ENCODE measurements at regions not wholly inside any gene's neighbourhood (a gene's known extent, or its start where the extent isn't known, plus 50 kb on each side); places are given as distances from the start of the nearest gene placed in this dataset.

GRCh38 chr18:60292186-60292585 is 80.4 kb downstream of the MC4R start:
- no peak overlapping the region for H3K27ac ChIP-seq (ENCODE audit: low read depth, low read length, poor library complexity, severe bottlenecking)
- peaks cover 39% of the 10 kb centered on the region for H3K27me3 ChIP-seq (replicated peaks; ENCODE audit: insufficient read depth, low read depth, low read length, poor library complexity)
- H3K4me3 ChIP-seq (ENCODE audit: low read depth, low read length, poor library complexity, severe bottlenecking), result no peak overlapping the region
- H3K9me3 ChIP-seq (ENCODE audit: low read depth, low read length, poor library complexity, severe bottlenecking), result no peaks in the 10 kb centered on the region
- no peak for TF ChIP-seq CTCF (conservative IDR thresholded peaks at IDR 0.05; ENCODE audit: low read depth, low read length)
- no peak for TF ChIP-seq EZH2 (IDR thresholded peaks at IDR 0.05; ENCODE audit: borderline replicate concordance, low read depth, low read length, poor library complexity, severe bottlenecking)
- no peaks in the 10 kb centered on the region for H3K36me3 ChIP-seq (ENCODE audit: insufficient read depth, low read length, poor library complexity, severe bottlenecking)
- DNase-seq (ENCODE audit: low spot score), result no peak
- BruUV-seq (replicated peaks), result no TSS peak
- ChIA-PET POLR2A (ENCODE audit: low non-redundant PET) (no interaction called here), CTCF (no interaction called here)
- intact Hi-C loops (cut with micrococcal nuclease; ENCODE audit: unreplicated experiment), result no loop called here
- no peaks in the 10 kb centered on the region for H3K4me1 ChIP-seq (ENCODE audit: insufficient read depth, low read length, poor library complexity, severe bottlenecking)

GRCh38 chr18:60279391-60279790 is 93.2 kb downstream of the MC4R start:
- no TSS peak for BruUV-seq (replicated peaks)
- Histone ChIP-seq H3K27ac (ENCODE audit: low read depth, low read length, poor library complexity, severe bottlenecking) (no peak overlapping the region), H3K9me3 (ENCODE audit: low read depth, low read length, poor library complexity, severe bottlenecking) (no peaks in the 10 kb centered on the region), H3K4me1 (ENCODE audit: insufficient read depth, low read length, poor library complexity, severe bottlenecking) (no peaks in the 10 kb centered on the region), H3K4me3 (ENCODE audit: low read depth, low read length, poor library complexity, severe bottlenecking) (no peak overlapping the region), H3K36me3 (ENCODE audit: insufficient read depth, low read length, poor library complexity, severe bottlenecking) (no peaks in the 10 kb centered on the region), H3K27me3 (replicated peaks; ENCODE audit: insufficient read depth, low read depth, low read length, poor library complexity) (peaks cover 9% of the 10 kb centered on the region)
- ChIA-PET POLR2A (ENCODE audit: low non-redundant PET) (no interaction called here), CTCF (no interaction called here)
- DNase-seq (ENCODE audit: low spot score), result no peak
- TF ChIP-seq EZH2 (IDR thresholded peaks at IDR 0.05; ENCODE audit: borderline replicate concordance, low read depth, low read length, poor library complexity, severe bottlenecking), result no peak
- no peak for TF ChIP-seq CTCF (conservative IDR thresholded peaks at IDR 0.05; ENCODE audit: low read depth, low read length)
- intact Hi-C loops (cut with micrococcal nuclease; ENCODE audit: unreplicated experiment), result no loop called here

GRCh38 chr18:60277855-60278480 is 94.6 kb downstream of the MC4R start:
- ChIA-PET POLR2A (ENCODE audit: low non-redundant PET) (no interaction called here), CTCF (no interaction called here)
- Histone ChIP-seq H3K27me3 (replicated peaks; ENCODE audit: insufficient read depth, low read depth, low read length, poor library complexity) (no peaks in the 10 kb centered on the region), H3K36me3 (ENCODE audit: insufficient read depth, low read length, poor library complexity, severe bottlenecking) (no peaks in the 10 kb centered on the region), H3K9me3 (ENCODE audit: low read depth, low read length, poor library complexity, severe bottlenecking) (no peaks in the 10 kb centered on the region), H3K27ac (ENCODE audit: low read depth, low read length, poor library complexity, severe bottlenecking) (no peak overlapping the region), H3K4me3 (ENCODE audit: low read depth, low read length, poor library complexity, severe bottlenecking) (no peak overlapping the region), H3K4me1 (ENCODE audit: insufficient read depth, low read length, poor library complexity, severe bottlenecking) (no peaks in the 10 kb centered on the region)
- intact Hi-C loops (cut with micrococcal nuclease; ENCODE audit: unreplicated experiment), result no loop called here
- DNase-seq (ENCODE audit: low spot score), result peak; percentile 42
- no TSS peak for BruUV-seq (replicated peaks)
- TF ChIP-seq EZH2 (IDR thresholded peaks at IDR 0.05; ENCODE audit: borderline replicate concordance, low read depth, low read length, poor library complexity, severe bottlenecking), result no peak
- TF ChIP-seq CTCF (conservative IDR thresholded peaks at IDR 0.05; ENCODE audit: low read depth, low read length), result no peak

Measured in A673 (cell line).